GM20000 (cell line): ENCODE measurements at regions not wholly inside any gene's neighbourhood (a gene's known extent, or its start where the extent isn't known, plus 50 kb on each side); places are given as distances from the start of the nearest gene placed in this dataset.
"Not testable (repeated sequence)": the region's sequence is repeated elsewhere in the genome, so short reads cannot be mapped to it uniquely, and the experiment has no call there.

ENCODE experiments used
- DNase-seq: peaks from one replicate; pipeline ENCODE4 v3.0.0; 2012; ENCODE audit warnings: low spot score
- CTCF ChIP-seq: IDR thresholded peaks from 2 replicates; pipeline ENCODE4 v1.5.1; 2012; ENCODE audit warnings: mild to moderate bottlenecking, control low read depth; ENCODE audit errors: extremely low read depth, missing control alignments

GRCh38 chr2:126049461-126049860, 606.5 kb upstream of the GYPC start:
- no peak for TF ChIP-seq CTCF
- no peak for DNase-seq

- DNase-seq, result no peak
- TF ChIP-seq CTCF, result no peak
Measured at GRCh38 chr2:126050991-126051736, 604.8 kb upstream of the GYPC start.

GRCh38 chr2:126051737-126052240, 604.2 kb upstream of the GYPC start:
- not testable (repeated sequence) for DNase-seq

- TF ChIP-seq CTCF, result no peak
- no peak for DNase-seq
Measured at GRCh38 chr2:126059379-126059778, 596.6 kb upstream of the GYPC start.

- TF ChIP-seq CTCF, result no peak
- DNase-seq, result no peak
Measured at GRCh38 chr2:126085011-126085795, 570.8 kb upstream of the GYPC start.

GRCh38 chr2:126100962-126101361, 555.0 kb upstream of the GYPC start:
- TF ChIP-seq CTCF, result no peak
- DNase-seq, result no peak

- DNase-seq, result no peak
- no peak for TF ChIP-seq CTCF
Measured at GRCh38 chr2:126106006-126106405, 550.0 kb upstream of the GYPC start.
